Medulla oblongata (tissue), 1 donor: ENCODE measurements at regions not wholly inside any gene's neighbourhood (a gene's known extent, or its start where the extent isn't known, plus 50 kb on each side); places are given as distances from the start of the nearest gene placed in this dataset.
A peak's percentile ranks its signal among the peaks of the same experiment; 100 is the strongest.

Source experiments
- DNase-seq: peaks from one replicate; pipeline ENCODE4 v3.0.0-alpha.2; 2015; ENCODE audit errors: extremely low spot score

GRCh38 chr6:1482381-1483166 lies 93.2 kb downstream of the FOXF2 start:
- DNase-seq = no peak

GRCh38 chr6:1485678-1486077 lies 96.3 kb downstream of the FOXF2 start:
- no peak for DNase-seq

GRCh38 chr6:1486387-1486786 lies 97.0 kb downstream of the FOXF2 start:
- DNase-seq = no peak

GRCh38 chr6:1487239-1487638 lies 97.9 kb downstream of the FOXF2 start:
- DNase-seq = no peak

GRCh38 chr6:1491025-1491424 lies 101.6 kb downstream of the FOXF2 start:
- no peak for DNase-seq

GRCh38 chr6:1491591-1492319 lies 102.4 kb downstream of the FOXF2 start:
- DNase-seq = no peak

GRCh38 chr6:1494671-1495070 lies 105.3 kb downstream of the FOXF2 start:
- no peak for DNase-seq

- no peak for DNase-seq
These were observed 106.0 kb downstream of the FOXF2 start for GRCh38 chr6:1495344-1495743.

- no peak for DNase-seq
These were observed 106.7 kb downstream of the FOXF2 start for GRCh38 chr6:1496092-1496491.

GRCh38 chr6:1496836-1497760 lies 107.7 kb downstream of the FOXF2 start:
- peak; percentile 30 for DNase-seq

- peak; percentile 26 for DNase-seq
These were observed 108.4 kb downstream of the FOXF2 start for GRCh38 chr6:1497761-1498105.

- DNase-seq = no peak
These were observed 109.2 kb downstream of the FOXF2 start for GRCh38 chr6:1498491-1499113.

GRCh38 chr6:1499777-1500176 lies 109.9 kb upstream of the FOXC1 start:
- DNase-seq = no peak

- no peak for DNase-seq
These were observed 108.8 kb upstream of the FOXC1 start for GRCh38 chr6:1500913-1501312.

GRCh38 chr6:1502041-1502440 lies 107.7 kb upstream of the FOXC1 start:
- DNase-seq = no peak

- no peak for DNase-seq
These were observed 105.9 kb upstream of the FOXC1 start for GRCh38 chr6:1503811-1504210.

- DNase-seq = no peak
These were observed 105.2 kb upstream of the FOXC1 start for GRCh38 chr6:1504465-1504864.

- DNase-seq = no peak
These were observed 102.5 kb upstream of the FOXC1 start for GRCh38 chr6:1507251-1507650.

GRCh38 chr6:1509241-1509640 lies 100.5 kb upstream of the FOXC1 start:
- DNase-seq = no peak

GRCh38 chr6:1510239-1510638 lies 99.5 kb upstream of the FOXC1 start:
- no peak for DNase-seq

GRCh38 chr6:1513215-1513780 lies 96.4 kb upstream of the FOXC1 start:
- no peak for DNase-seq

- no peak for DNase-seq
These were observed 95.6 kb upstream of the FOXC1 start for GRCh38 chr6:1514078-1514477.
